OCI-M1 (cell line): ENCODE measurements at regions not wholly inside any gene's neighbourhood (a gene's known extent, or its start where the extent isn't known, plus 50 kb on each side); places are given as distances from the start of the nearest gene placed in this dataset.

Experiments used
- DNase-seq: peaks from one replicate; lab custom pipeline; 2025; lab: John Stamatoyannopoulos, UW

DNA sequence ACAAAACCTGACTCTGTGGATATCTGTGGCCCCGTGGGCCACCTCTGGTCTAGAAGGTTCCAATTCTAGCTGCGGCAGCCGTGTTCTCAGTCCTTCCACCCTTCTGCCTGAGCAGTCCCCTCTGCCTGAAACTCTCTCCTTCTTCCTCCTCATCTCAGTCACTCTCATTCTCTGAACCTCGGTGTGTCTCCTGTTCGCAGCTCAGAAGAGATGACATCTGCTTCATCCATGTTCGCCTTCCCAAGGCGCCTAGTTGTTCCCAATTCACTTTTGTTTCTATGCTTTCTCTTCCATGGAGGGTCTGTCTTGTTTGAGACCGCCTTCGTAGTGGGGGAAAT is 95.5 kb downstream of the CEBPB start:
- no peak for DNase-seq

DNA sequence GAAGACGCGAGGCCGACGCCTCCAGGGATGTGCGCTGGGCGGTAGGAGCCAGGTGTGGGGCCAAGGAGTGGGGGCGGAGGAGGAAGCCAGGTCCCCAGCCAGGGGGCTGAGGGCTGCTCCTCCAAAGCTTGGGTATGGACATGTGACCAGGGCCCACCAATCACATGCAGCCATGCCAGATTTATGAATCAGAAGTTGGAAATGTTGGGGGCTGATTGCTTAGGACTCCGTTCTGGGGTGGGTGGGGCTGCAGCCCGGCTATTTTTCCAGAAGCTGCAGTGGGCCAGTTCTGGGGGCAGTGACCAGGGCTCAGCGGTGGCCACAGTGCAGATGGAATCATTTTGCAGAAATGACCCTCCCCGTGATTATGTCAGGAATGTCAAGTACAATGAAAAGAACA is 96.0 kb downstream of the CEBPB start:
- no peak for DNase-seq

DNA sequence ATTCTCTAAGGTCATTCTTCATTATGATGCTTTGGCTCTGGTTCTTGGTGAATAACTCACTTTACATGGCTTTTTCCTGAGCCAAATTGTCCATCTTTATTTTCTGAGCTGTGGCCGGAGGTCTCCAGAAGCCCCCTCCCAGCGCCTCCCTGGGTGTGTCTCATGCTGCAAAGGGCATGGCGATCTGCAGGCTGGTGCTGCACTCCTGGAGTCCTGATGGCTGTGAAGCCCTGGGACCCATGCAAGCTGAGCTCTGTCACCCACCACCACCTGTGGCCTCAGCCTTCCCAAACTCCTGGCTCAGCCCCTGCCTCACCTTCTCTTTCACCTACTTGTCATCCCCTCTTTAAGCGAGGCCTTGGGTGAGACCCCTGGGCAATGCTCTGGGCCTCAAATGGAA is 96.9 kb downstream of the CEBPB start:
- DNase-seq: no peak

DNA sequence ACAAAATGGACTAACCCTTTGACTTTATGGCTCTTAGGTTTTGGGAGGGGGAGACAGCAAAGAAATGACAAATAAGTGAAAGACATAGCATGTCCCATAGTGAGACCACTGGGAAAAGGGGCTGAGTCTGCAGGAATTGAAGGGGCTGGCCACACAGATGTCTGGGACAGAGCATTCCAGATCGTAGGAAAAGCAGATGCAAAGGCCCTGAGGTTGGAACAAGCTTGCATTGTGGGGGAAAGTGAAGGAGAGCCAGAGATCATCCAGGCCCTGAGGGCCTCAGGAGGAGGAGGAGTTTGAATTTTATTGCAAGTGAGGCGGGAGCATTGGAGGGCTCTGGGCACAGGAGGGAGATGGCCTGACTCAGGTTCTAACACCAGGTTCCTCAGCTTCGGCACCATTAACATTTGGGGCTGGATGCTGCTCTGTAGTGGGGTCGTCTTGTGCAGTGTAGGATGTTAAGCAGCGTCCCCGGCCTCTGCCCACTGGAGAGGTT is 97.5 kb downstream of the CEBPB start:
- no peak for DNase-seq

DNA sequence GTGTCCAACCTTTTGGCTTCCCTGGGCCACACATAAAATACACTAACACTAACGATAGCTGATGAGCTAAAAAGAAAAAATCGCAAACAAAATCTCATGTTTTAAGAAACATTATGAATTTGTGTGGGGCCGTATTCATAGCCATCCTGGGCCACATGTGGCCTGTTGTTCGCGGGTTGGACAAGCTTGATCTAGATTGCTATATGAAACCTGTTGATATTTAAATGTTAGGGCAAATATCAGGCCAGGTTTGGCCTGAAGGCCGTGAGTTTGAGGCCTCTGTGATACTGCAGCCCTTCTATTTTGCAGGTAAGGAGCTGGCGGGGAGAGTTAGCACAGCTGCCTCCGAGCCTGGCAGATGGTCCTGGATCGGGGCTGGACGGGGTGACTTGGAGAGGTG is 99.0 kb downstream of the CEBPB start:
- DNase-seq: no peak

DNA sequence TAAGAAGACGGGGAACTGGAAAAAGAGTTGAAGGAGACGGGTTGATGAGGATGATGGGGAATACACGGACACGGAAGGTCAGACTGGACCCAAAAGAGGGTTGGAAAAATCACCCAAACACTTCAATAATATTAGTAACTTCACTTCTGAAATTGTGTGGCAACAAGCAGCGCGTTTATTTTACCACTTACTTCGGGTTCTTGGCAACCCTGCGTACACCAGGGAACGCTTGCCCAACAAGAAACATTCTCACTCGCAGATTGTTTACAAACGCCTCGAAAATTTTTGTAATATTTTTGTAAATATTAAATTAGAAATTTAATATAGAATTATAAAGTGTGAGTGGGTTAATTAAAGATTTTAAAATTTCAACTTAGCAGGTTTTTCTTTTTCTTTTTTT is 99.5 kb downstream of the CEBPB start:
- no peak for DNase-seq

DNA sequence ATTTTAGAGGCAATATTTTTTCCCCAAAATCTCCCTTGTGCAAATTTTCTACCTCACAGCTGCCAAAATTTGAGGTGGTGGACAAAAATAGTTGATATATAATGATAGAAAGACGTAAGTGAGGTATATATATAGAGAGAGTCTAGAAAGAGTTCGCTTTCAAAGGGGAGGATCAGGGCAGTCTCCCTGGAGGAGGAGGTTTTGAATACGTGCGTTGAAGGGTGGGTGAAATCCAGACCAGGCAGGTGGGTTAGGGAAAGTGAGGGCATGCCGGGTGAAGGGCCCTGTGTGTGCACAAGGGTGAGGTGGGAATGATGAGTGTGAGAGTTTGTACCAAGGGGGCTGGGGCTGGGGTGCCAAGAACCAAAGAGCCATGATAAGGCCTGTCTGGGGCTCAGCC is 100.2 kb downstream of the CEBPB start:
- no peak for DNase-seq

DNA sequence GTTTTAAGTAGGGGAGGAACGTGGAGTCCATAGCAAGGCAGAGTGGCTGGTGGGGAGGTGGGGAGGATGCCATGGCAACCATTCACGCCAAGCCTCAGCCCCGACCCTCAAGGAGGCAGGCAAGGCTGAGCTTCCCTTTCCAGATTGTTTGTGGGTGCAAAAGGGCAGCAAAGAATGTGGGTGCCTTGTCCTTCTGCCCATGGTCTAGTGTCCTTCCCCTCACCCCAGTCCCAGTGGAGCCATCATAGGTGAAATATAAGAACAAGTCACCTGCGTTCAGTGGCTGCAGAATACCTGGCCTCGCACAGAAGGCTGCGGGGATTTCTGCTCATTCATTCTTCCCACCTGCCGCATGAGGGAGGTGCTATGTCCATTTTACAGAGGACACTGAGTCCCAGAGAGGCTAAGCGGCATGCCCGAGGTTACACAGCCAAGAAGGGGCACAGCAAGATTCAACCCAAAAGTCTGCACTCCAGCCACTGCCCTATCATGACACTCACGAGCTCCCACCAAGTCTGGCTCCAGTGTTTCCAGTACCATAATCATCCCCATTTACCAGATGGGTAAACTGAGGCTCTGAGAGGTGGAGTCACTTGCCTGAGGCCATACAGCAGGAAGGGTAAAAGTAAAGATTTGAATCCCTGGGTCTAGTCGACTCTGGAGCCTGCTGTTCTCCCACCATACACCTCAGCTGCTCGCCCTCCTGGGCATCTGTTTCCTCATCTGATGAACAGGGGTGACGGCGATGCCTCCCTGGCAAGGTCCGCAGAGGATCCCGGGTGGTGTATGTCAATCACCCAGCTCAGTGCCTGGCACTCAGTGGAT is 100.8 kb downstream of the CEBPB start:
- no peak for DNase-seq

DNA sequence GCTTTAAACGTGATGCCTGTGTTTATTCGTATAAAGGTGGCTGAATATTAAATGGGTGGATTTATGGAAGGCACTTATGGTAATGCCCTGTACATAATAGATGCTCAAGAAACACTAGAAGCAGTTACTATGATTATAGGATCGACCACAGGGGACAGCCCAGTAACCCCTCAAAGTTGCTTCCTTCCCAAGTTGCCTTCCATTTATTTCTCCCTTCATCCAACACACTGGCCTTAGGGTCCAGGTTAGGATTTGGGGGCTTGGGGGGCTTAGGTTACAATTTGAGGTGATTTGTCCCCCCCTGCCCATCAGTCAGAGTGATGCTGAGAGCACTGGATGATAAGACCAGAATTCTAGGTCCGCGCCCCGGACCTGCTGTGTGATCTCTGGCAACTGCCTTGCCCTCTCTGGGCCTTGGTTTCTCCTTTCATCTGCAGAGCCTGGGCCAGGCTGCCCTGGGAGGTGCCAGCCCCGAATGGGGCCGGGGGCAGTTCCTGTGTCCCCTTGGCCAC is 101.5 kb downstream of the CEBPB start:
- DNase-seq: no peak

DNA sequence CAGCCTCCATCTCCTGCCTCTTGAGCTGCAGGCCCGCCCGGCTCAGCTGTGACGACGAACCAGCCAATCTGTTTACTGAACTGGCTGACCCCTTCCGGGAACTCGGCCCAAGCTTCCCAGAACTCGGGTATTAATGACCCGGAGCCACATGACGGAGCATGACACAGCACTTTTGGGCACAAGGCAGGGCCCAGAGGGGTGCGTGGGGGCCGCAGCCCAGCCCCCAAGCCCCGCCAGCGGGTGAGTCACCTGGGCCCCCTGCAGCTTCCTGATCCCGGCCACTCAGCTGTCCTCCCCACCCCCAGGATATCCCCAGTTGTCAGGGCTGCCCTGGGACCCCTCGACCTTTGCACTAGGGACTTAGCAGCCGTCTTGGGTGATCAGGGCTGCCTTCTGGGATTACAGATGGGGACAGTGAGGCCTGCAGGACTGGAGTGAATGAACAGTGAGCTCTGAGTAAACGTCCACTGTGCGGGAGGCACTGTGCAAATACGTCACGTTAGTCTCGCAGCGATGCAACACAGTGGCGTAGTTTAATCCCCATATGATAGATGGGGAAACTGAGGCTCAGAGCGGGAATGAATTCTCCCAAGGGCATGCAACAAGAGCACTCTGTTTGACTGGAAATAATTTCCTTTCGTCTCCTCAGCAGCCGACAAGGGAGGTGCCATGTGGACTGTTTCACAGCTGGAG is 102.1 kb downstream of the CEBPB start:
- peak; percentile 97 for DNase-seq

DNA sequence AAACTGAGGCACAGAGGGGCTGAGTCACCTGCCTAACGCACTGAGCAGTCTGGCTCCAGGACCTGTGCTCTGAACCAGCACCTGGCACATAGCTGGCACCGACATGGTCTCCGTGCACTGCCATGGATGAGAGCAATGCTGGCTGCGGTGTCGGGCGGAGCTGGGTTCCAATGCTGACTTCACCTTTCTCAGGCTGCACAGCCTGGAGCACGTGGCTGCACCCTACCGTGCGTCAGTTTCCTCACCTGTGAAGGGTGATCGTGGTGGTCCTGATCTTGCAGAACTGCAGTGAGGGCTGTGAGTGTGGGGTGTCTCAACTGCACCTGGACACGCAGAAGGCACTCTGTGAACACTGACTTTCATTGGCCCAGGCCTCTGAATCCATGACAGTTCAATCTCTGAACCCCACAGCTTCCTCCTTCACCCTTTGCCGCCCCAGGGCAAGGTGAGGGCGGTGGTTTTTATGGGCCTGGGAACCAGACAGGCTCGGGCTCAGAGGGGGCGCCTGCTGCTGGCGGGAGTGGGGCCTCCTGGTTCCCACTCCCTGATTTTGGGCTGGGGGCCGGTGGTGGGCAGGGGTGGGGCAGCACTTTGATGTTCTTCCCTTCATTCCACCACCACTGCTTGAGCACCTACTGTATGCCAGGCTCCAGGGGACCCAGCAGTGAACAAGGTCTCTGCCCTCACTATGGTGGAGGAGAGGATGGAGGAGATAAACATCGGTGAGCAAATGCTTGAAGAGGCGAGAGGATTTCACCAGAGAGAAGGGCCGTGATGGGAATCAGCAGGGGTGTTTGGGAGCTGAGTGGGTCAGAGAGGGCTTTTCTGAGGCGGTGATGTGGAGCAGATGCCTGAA is 102.9 kb downstream of the CEBPB start:
- DNase-seq: no peak

DNA sequence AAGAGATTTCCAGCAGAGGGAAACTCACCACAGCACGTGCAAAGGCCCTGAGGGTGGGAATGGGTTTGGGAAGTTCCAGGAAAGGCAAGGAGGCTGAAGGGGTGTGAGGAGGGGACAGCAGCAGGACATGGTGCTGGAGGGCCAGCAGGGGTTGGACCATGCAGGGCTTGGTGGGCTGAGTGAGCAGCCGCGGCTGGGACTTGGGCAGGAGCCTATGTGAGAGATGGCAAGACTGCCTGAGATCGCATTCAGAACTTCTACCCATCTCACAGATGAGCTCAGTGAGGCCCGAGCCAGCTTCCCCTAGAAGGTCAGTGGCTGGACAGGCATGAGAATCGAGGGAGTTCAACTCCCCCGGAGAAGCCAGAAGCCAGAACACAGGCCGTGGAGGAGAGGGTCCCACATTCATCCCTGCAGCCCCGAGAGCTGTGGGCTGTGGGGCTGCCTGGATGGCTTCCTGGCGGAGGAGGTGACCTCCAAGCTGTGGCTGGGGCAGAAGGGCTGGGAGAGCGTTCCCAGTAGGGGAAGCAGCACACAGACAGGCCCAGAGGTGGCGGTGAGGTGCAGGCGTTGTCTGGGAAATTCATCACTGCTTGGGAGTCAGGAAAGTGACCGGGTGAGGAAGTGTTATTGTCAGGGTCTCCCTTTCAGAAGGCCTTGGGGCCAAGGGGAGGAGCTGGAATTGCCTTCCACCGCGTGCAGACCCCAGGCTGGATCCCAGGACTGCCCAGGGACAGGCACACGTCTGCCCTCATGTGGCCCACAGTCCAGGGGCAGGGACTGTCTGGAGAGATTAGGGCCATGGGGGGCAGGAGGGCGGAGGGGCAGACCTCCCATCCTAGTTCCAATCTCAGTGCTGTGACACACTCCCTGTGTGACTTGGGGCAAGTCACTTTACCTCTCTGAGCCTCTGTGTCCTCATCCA is 103.8 kb downstream of the CEBPB start:
- DNase-seq: peak; percentile 13

DNA sequence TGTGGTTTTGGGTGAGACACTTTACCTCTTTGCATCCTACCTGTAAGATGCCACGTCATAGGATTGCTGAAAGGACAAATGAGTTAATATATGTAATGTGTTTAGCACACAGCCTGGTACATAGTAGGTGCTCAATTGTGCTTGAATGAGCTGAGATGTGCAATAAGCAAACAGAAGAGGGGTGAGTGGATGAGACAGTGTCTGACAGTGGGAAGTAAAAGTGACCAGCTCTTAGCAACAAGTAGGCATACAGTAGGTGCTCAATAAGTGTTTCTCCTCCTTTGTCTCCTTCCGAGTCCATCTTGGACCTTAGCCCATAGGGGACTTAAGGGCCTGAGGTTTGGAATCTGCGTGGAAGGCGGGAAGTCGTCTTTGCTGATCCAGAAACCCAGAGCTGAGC is 104.7 kb downstream of the CEBPB start:
- DNase-seq: no peak

DNA sequence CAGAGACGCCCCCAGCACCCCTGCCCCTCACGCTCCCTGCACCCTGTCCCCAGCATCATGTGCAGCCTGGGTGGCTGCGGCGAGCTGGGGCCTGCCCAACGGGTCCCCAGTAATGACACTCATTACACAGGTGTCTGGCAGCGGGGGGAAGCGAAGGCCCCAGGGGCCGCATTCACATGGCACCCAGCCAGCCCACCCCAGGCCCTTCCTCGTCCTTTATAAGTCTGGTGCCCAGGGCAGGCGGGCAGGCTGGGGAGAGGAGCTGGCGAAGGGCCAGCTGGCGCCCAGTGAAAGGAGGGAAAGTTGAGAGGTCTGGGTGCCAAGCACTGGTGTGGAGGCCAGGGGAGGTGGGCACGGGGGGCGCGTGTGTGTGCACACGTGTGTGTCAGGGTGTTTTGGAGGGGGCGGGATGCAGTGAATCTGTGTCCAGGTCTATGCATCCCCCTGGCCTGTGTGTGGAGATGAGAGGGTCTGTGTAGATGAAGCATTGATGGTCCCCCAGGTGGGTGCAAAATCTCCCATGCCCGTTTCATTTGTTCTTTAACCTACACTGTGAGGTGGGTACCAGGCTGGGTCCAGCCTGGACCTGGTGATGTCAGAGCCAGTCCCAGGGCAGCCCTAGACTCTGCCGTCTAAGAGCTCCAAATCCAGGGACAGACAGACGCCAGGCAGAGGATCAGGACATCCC is 105.3 kb downstream of the CEBPB start:
- DNase-seq: no peak

DNA sequence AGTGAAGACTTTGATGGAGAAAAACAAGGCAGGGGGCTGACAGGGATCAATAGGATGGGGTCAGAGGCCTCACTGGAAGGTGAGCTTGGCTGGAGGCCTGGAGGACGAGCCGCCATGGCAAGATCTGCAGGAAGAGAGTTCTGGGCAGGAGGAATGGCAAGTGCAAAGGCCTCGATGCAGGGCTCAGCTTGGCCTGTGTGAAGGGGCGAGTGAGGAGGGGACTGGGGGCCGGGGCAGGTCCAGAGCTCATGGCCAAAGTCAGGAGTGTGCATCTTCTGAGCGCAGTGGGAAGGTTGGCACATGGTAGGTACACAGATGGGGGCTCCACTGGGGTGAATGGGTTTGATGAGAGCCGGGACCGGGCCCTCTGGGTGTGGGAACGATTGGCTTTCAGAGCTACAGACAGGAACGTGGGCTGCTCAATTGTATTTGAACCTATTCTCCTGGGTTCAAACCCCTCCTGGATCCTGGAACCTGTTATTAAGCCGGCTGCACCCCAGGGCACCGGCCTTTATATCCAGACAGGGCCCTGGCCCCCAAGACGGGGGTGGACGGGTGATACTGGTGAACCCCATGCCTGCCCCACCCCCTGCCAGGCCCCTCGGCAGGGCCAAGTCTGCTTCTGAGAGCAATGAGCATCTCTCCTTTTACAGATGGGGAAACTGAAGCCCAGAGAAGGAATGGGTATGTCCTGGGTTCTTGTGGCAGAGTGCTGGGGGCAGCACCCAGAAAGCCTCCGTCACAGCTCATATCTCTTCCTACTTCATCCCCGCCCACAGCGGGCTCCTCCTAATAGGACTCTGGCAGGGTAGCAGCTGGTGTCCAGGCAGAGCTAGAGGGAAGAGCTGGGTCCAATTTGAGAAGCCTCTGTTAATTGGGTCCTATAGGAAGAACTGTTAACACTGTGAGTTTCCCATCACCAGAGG is 106.1 kb downstream of the CEBPB start:
- no peak for DNase-seq

DNA sequence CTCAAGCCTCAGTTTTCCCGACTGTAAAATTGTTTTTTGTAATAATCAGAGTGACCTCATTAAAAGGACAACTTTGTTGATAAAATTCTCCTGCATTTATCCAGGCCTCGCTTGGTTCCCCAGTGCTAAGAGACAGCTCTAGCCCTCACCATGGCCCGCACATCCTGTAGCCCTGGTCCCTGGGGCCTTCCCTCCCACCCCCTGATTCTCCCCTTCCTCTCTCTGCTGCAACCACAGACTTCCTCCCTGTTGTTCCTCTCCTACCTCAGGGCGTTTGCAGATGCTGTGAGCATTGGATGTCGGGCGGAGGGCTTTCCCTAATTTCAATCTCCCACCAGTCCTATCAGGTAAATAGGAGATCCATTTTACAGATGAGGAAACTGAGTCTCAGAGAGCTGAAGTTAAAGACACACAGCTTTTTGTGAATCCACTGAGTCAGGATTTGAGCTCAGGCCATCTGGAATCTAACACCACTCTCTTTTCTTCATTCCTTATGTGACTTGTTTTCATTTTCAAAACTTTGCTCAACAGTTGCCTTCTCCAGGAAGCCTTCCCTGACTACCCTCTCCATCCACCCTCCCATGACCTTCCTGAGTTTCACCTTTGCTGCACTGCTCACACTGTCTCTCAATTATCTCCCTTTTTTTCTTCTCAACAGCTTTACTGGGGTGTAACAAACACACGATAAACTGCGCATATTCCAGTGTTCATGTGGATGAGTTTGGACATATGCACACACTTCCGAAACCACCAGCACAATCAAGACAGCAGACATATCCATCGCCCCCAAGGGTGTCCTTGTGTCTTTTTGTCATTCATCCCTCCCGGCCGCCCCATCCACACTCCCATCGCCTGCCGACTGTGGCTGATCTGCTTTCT is 107.1 kb downstream of the CEBPB start:
- DNase-seq: no peak

DNA sequence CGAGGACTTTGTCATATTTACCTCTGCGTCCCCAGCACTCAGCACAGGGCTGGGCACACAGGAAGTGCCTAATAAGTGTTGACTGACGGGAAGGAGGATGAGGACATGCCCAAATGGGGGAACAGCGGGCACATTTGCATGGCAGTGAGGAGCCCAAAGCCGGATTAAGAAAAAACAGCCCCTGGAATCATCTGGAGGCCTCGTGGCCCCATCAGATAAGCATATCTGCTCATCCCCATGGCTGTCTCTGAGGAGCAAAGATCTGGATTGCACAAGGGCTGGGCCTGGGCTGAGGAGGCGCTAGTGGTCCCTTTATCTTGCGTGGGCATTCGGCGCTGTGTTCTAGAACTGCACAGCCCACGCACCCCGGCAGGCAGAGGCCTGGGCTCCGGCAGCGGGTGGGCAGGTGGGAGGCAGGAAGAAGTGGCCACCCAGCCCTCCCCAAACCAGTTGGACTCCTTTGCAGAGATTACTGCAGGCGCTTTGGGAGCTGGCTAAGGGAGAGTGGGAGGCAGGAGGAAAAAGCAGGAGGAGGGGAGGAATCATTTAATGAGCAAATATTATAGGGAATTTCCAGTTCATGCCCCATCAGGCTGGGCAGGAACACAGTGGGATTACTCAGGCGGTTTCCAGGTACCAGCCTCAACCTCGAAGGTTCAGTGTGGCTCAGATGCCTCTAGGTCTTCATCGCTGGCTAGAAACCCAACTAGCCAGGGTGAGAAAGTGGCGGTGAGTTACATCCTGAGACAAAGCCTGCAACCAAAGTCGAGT is 108.1 kb downstream of the CEBPB start:
- peak; percentile 55 for DNase-seq

DNA sequence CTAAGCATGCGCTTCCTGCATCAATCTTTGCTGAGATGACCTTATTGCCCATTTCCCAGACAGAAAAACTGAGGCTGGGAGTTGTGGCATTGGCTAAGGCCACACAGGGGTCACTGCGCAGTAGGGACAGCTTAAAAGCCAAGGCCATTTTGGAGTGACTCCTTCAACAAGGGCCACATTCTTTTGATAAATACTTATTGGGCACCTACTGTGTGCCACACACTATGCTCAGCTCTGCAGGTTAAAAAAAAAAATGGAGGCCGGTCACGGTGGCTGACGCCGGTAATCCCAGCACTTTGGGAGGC is 108.6 kb downstream of the CEBPB start:
- no peak for DNase-seq
